Prostate gland (tissue), 2 donors: ENCODE measurements at regions not wholly inside any gene's neighbourhood (a gene's known extent, or its start where the extent isn't known, plus 50 kb on each side); places are given as distances from the start of the nearest gene placed in this dataset.

Experiments
- CTCF ChIP-seq, 4 experiments: fragments of 200-600 bp in 2 of 4; fragments of 450-650 bp in 2 of 4; sonication (generic) in 2 of 4; IDR thresholded peaks; 1 replicate in 3 of 4; 2 replicates in 1 of 4; pipeline ENCODE4 v1.5.1; 2016 to 2019; ENCODE audit warnings: antibody characterized with exemption in 4 of 4, mild to moderate bottlenecking in 2 of 4, moderate library complexity in 2 of 4
- POLR2A ChIP-seq: fragments of 450-650 bp; IDR thresholded peaks from one replicate; pipeline ENCODE4 v1.6.1; 2016; ENCODE audit warnings: antibody characterized with exemption, mild to moderate bottlenecking
- POLR2AphosphoS5 ChIP-seq: sonication (generic); formaldehyde crosslinking; IDR thresholded peaks from one replicate; pipeline ENCODE4 v1.6.1; 2017; ENCODE audit warnings: antibody characterized with exemption

DNA sequence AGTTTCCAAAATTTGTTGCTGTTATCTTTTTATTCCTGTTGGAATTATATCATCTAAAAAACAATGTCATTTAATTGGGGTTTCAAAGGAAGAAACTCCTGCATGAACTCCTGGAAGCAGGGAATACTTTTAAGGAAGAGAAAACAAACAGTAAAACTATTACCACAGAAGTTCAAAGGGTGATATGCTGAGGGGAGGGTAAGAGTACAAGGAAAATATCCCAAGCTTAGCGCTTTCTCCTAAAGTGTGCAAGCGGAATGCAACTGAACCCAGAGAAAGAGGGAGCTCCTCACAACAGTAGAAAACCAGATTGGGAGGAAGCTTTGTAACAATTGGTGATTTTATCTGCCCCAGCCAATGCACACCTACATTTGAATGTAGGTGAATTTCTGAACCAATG, 175.1 kb downstream of the NUFIP1 start:
- TF ChIP-seq POLR2A (no peak), CTCF (IDR thresholded peaks at IDR 0.05) (no peak), POLR2AphosphoS5 (no peak)
